ENCODE measurements at regions not wholly inside any gene's neighbourhood (a gene's known extent, or its start where the extent isn't known, plus 50 kb on each side); places are given as distances from the start of the nearest gene placed in this dataset.
"Not testable (repeated sequence)": the region's sequence is repeated elsewhere in the genome, so short reads cannot be mapped to it uniquely, and the experiment has no call there.

GRCh38 chr11:109046284-109046992 is 375.6 kb upstream of the C11orf87 start:
- peak; percentile 38 for DNase-seq

DNA sequence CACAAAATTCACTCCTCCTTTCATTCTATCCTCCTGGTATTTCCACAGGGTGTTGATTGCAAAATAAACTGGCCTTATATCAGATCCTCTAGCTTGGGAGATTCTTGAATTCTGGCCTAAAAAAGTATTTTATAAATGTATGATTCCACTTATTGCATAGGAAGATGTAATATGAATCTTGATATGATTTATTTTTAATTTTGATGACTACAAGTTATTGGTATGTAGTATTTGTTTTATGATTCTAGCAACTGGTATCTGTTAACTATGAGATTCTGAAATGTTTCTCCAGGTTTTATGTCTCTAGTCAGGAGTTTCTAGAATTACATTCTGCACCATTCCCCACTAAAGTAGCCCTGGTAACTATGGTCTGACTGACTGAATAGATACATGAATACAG is 373.9 kb upstream of the C11orf87 start:
- no peak for DNase-seq

GRCh38 chr11:109051200-109051599 is 370.8 kb upstream of the C11orf87 start:
- no peak for DNase-seq

DNA sequence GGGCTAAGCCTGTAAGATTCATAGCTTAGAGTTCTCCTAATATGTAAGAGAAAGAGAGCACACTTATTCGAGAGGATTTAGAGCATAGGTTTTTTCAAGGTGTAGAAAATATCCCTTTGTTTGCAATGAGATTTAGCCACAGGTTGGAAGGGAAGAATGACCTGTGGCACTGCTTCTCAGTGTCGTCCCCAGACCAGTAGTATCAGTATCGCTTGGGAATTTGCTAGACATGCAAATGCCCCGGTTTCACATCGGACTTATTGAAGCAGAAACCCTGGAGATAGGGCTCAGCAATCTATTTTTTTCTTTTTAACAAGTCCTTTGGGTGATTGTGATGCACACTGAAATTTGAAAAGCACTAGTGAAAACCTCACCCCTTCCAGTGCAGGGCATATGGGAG is 362.6 kb upstream of the C11orf87 start:
- no peak for DNase-seq

- no peak for DNase-seq
These were observed 360.6 kb upstream of the C11orf87 start for GRCh38 chr11:109061394-109061793.

GRCh38 chr11:109062445-109062844 is 359.5 kb upstream of the C11orf87 start:
- DNase-seq: peak; percentile 6

GRCh38 chr11:109062871-109063270 is 359.1 kb upstream of the C11orf87 start:
- no peak for DNase-seq

DNA sequence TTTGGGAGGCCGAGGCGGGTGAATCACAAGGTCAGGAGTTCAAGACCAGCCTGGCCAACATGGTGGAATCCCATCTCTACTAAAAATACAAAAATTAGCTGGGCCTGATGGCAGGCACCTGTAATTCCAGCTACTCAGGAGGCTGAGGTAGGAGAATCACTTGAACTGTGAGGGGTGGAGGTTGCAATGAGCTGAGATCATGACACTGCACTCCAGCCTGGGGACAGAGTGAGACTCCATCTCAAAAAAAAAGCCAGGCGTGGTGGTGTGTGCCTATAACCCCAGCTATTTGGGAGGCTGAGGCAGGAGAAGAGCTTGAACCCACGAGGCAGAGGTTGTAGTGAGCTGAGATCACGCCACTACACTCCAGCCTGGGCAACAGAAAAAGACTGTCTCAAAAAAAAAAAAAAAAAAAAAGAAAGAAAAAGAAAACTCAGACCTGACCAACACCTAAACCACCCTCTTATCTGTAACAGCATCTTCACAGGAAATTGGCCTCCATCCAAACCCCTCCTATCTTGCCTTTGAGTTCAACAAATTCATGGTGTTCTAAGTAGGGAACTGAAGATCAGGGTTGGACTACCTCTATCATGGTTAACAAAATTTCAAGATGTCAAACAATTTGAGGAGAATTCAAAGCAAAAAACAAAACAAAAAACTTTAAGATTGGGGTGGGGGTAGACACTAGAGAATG is 357.2 kb upstream of the C11orf87 start:
- not testable (repeated sequence) for DNase-seq

GRCh38 chr11:109071262-109071661 is 350.7 kb upstream of the C11orf87 start:
- no peak for DNase-seq

- no peak for DNase-seq
These were observed 350.1 kb upstream of the C11orf87 start for GRCh38 chr11:109071712-109072524.

DNA sequence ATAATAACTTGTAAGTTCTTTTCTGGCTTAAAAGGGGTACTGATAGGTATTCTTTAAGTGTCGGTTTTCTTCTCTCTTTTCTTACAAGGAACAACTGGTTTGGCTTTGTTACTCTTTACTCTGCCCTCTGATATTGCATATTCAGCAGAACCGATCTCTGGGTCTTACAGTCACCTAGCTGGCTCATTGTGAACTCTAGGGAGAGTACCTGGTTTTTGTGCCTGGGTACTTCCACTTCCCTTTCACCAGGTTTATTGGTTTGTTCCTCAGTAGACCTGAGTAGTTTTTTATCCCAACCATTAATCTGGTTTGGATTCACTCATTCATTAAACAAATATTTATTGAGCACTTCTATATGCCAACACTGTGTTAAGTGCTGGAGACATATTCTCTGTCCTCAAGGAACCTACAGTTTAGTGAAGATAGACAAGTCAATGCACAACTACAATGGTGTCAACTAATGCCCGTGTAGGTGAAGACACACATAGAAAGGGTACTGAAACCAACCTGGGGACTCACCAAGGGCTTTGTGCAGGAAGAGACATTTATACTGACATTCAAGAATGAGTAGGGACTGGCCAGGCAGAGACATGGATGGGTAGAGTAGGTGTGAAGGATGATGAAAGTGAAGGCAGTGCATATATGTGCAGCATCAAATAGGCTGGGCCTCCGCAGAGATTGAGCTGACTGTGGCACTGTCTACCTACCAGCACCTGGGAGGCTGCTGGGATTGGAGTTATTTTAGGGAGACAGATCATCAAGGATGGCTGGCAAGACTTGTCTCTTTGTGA is 348.8 kb upstream of the C11orf87 start:
- no peak for DNase-seq

DNA sequence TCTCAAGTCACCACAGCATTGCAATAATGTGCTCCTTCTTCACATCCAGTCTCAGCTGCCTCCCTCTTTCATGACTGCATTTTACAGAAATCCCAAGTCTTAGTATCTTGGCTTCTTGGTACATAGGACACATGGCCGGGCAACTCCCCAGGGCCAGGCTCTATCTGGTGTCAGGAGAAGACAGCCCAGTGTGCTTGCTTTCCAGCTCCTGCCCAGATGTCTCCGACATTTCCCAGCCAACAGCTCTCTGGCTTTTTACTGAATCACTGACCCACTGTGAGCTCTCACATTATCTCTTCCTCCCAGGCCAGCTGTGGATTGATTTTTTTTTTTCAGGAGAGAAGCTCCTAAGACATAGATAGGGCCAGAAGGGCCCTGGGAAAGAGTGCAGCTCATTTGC is 346.0 kb upstream of the C11orf87 start:
- DNase-seq: peak; percentile 23

GRCh38 chr11:109076870-109077269 is 345.1 kb upstream of the C11orf87 start:
- no peak for DNase-seq

GRCh38 chr11:109077291-109077920 is 344.6 kb upstream of the C11orf87 start:
- no peak for DNase-seq

- DNase-seq: no peak
These were observed 336.1 kb upstream of the C11orf87 start for GRCh38 chr11:109085708-109086373.

DNA sequence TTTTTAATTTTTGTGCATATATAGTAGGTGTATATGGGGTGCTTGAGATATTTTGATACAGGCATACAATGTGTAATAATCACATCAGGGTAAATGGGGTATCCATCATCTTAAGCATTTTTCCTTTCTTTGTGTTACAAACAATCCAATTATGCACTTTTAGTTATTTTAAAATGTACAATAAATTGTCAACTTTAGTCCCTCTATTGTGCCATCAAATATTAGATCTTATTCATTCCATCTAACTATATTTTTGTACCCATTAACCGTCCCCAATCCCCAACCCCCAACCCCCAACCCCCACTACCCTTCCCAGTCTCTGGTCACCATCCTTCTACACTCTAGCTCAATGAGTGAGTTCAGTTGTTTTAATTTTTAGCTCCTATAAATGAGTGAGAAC is 335.1 kb upstream of the C11orf87 start:
- DNase-seq: no peak

DNA sequence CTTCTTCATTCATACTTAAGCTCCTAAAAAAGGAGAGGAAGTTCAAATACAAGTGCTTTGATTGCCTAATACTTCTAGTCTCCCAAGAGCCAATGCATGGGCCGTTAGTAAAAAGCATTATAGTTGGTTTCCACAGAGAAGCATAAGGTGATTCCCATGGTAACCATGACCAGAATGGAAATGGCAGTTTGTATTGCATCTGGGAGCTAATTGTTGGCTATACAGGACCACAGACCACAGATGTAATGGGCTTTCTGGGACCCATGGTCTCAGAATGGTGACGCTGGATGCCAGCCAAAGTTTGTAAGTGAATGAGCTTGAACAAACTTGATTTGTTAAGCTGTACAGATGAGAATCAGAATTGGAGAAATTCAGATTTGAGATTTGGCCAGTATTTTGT is 333.9 kb upstream of the C11orf87 start:
- DNase-seq: no peak

DNA sequence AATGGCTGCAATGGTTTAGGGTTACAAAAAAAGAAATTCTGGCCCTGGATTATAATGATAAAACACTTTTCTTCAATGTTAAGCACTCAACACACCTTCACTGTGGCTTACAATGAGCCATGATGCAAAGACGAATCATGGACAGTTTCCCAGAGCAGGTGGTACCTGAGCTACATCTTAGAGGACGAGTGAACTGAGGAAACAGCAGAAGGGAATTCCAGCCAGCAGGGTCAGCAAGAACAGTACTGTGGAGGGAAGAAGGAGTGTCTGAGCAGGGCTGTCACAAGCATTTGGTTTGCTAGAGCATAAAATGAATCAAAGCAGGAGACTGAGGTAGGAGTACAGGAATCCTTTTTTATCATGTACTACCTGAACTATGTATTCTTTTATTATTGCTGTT is 332.8 kb upstream of the C11orf87 start:
- DNase-seq: no peak

GRCh38 chr11:109093354-109093753 is 328.6 kb upstream of the C11orf87 start:
- no peak for DNase-seq

GRCh38 chr11:109096266-109096665 is 325.7 kb upstream of the C11orf87 start:
- no peak for DNase-seq

DNA sequence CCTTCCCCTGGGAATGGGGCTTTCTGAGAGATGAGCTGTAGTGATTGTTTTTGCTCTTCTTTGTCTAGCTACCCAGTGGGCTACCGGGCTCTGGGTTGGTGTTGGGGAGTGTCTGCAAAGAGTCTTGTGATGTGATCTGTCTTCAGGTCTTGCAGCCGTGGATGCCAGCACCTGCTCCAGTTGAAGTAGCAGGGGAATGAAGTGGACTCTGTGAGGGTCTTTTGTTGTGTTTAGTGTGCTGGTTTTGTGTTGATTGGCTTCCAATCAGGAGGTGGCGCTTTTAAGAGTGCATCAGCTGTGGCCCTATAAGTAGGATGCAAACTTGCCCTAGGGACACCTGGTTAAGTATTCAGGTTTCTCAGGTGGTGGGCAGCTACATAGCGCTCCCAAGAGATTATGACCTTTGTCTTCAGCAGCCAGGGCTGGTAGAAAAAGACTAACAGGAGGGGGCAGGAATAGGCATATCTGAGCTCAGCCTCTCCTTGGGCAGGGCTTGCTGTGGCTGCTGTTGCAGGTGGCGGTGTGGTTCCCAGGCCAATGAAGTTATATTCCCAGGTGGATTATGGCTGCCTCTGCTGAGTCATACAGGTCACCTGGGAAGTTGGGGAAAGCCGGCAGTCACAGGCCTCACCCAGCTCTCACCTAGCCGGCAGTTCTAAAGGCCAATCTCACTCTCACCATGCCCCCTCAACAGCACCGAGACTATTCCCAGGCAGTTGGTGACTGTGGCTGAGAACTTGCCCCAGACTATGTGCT is 315.7 kb upstream of the C11orf87 start:
- no peak for DNase-seq
